ENCODE measurements at regions not wholly inside any gene's neighbourhood (a gene's known extent, or its start where the extent isn't known, plus 50 kb on each side); places are given as distances from the start of the nearest gene placed in this dataset.

DNA sequence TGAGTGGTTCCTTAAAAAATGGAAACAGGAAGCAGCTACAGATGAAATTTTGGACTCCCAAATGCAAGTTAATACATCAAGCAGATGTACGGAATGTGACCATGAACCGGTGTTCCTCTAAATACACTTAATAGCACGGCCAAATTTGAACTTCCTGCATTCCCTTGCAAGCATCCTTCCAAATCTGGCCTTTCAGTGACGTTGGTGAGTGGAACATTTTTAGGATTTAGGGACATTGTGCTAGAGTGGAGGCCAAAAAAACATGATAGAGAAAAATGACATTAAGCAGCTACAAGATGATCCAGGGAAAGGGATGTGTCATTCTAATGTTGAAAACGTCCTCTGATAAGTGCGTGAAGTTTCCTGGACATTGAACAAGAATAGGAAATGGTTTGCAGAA, 62.1 kb downstream of the CTAGE1 start:
- no peaks in the 10 kb centered on the region for H3K9me3 ChIP-seq (ENCODE audit: control insufficient read depth in 1 of 2, low read length in 2 of 2)
- no peaks in the 10 kb centered on the region for H3K27me3 ChIP-seq (ENCODE audit: control insufficient read depth in 1 of 2, insufficient read depth in 2 of 2, low read length in 2 of 2)
- no peak overlapping the region for H3K27ac ChIP-seq (ENCODE audit: low read depth, low read length)
- H3K4me1 ChIP-seq (ENCODE audit: control insufficient read depth in 1 of 2, insufficient read depth in 2 of 2, low read length in 2 of 2): no peaks in the 10 kb centered on the region
- H3K4me3 ChIP-seq (ENCODE audit: low read depth in 1 of 2, low read length in 2 of 2): no peak overlapping the region
- no peak overlapping the region for H3K9ac ChIP-seq (ENCODE audit: low read depth in 1 of 2, low read length in 2 of 2)
- no peaks in the 10 kb centered on the region for H3K36me3 ChIP-seq (ENCODE audit: control insufficient read depth in 1 of 2, insufficient read depth in 2 of 2, low read length in 2 of 2)

DNA sequence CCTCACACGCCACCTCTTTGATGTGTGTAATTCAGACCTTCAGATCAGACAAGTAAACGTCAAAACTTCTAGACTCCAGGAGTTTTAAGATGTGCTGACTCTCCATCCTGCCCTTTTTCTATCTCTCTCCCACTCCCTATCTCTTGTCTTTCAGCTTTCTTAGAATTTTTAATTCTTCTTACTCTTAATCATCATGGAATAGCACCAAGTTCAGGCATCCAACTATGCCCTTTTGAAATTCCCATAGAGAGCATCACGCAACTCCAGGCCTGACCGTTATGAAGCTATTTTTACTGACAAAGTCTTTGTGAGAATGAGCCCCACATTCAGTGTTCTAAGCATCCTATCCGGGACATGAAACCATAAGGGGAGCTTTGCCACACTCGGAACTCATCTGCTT, 62.6 kb downstream of the CTAGE1 start:
- no peak overlapping the region for H3K9ac ChIP-seq (ENCODE audit: low read depth in 1 of 2, low read length in 2 of 2)
- H3K36me3 ChIP-seq (ENCODE audit: control insufficient read depth in 1 of 2, insufficient read depth in 2 of 2, low read length in 2 of 2): no peaks in the 10 kb centered on the region
- H3K27me3 ChIP-seq (ENCODE audit: control insufficient read depth in 1 of 2, insufficient read depth in 2 of 2, low read length in 2 of 2): peaks cover 0 to under 1% of the 10 kb centered on the region in 2 donors
- no peaks in the 10 kb centered on the region for H3K4me1 ChIP-seq (ENCODE audit: control insufficient read depth in 1 of 2, insufficient read depth in 2 of 2, low read length in 2 of 2)
- no peak overlapping the region for H3K4me3 ChIP-seq (ENCODE audit: low read depth in 1 of 2, low read length in 2 of 2)
- H3K27ac ChIP-seq (ENCODE audit: low read depth, low read length): no peak overlapping the region
- no peaks in the 10 kb centered on the region for H3K9me3 ChIP-seq (ENCODE audit: control insufficient read depth in 1 of 2, low read length in 2 of 2)

DNA sequence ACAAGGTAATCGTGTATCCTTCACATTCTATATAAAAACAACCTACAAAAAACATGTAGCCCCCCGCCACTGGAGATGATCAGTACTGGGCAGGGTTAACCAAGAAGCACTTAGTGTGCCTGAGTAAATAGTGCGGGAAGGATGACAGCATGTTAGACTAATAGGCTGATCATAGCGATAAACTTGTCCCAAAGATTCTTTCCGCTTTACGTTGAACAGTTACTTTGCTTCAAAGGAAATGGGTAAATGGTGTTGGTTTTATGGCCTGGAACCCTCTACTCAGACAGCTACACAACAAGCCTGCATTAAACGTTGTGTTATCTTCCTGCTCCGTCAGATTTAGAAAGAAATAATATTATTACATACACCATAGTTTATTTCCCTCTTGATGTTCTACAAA, 67.7 kb downstream of the CTAGE1 start:
- no peaks in the 10 kb centered on the region for H3K9me3 ChIP-seq (ENCODE audit: control insufficient read depth in 1 of 2, low read length in 2 of 2)
- no peak overlapping the region for H3K4me3 ChIP-seq (ENCODE audit: low read depth in 1 of 2, low read length in 2 of 2)
- peaks cover 24 to 26% of the 10 kb centered on the region in 2 donors for H3K4me1 ChIP-seq (ENCODE audit: control insufficient read depth in 1 of 2, insufficient read depth in 2 of 2, low read length in 2 of 2)
- H3K9ac ChIP-seq (ENCODE audit: low read depth in 1 of 2, low read length in 2 of 2): no peak overlapping the region
- H3K36me3 ChIP-seq (ENCODE audit: control insufficient read depth in 1 of 2, insufficient read depth in 2 of 2, low read length in 2 of 2): no peaks in the 10 kb centered on the region
- peaks cover 8 to 11% of the 10 kb centered on the region in 2 donors for H3K27me3 ChIP-seq (ENCODE audit: control insufficient read depth in 1 of 2, insufficient read depth in 2 of 2, low read length in 2 of 2)
- no peak overlapping the region for H3K27ac ChIP-seq (ENCODE audit: low read depth, low read length)

DNA sequence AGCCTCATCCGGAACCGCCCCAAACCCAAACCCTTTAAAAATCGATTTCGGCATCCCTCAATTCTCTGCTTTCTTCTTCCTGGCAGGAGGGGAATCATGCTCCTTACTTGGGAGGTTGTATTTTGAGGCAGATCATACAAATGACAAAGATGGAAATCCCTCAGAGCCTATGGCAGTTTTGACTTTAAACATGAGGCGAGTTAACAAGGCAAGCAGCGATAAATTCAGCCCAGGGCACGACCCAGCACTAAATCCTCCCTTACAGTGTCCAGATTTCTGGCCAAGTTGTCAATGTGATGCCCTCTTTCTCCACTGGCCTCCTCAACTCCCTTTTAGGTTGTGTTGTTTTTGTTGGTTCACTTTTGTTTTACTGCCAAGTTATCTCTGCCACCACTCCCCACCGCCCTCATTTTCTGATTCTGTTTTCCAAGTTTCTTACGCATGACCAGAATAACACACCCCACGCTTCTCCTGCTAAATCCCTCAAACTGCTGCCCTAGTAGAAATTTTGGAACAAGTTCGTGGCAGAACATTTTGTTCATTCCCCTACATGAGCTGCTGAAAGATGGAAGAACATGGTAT, 68.3 kb downstream of the CTAGE1 start:
- Histone ChIP-seq H3K9ac (ENCODE audit: low read depth in 1 of 2, low read length in 2 of 2) (peak overlapping the region; percentile 64 to 70), H3K4me3 (ENCODE audit: low read depth in 1 of 2, low read length in 2 of 2) (peak overlapping the region; percentile 71 to 75)

DNA sequence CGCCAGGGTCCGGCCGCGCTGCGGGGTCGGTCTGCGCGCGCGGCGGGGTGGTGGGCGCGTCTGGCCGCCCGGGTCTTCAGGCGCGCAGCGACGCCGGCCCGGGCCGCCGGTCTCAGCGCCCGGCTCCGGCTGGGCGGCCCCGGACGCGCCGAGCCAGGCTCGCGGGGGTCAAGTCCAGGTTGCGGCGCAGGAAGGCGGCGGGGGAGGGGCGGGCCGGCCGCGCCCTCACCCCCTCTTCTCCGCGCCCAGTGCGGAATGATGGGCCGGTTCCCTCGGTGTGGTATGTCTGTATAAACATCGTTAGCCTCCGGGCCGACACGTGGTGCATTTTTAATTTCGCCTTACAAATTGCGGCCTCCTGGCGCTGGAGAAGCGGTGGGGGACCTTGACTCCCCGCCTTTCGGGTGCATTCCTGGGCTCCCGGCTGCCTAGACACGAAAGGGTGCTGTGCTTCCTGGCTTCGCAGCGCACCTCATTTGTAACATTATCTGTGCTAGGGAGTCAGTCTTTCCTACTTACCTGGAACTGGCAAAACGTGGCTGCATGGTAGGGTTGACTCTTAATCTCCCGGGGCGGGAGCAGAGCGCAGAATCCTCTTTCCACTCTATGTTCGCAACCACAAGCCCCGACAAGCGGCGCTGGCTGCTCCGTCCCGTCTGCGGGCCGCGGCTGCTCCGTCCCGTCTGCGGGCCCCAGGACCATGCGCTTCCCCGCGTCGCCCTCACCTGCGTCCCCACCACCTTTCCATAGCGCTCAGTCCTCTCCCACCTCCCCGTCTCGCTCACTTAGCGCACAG, 69.0 kb downstream of the CTAGE1 start:
- Histone ChIP-seq H3K4me3 (ENCODE audit: low read depth in 1 of 2, low read length in 2 of 2) (peak overlapping the region; percentile 71 to 75), H3K9me3 (ENCODE audit: control insufficient read depth in 1 of 2, low read length in 2 of 2) (no peaks in the 10 kb centered on the region), H3K9ac (ENCODE audit: low read depth in 1 of 2, low read length in 2 of 2) (peak overlapping the region; percentile 70 to 76), H3K27me3 (ENCODE audit: control insufficient read depth in 1 of 2, insufficient read depth in 2 of 2, low read length in 2 of 2) (peaks cover 8 to 11% of the 10 kb centered on the region in 2 donors), H3K4me1 (ENCODE audit: control insufficient read depth in 1 of 2, insufficient read depth in 2 of 2, low read length in 2 of 2) (peaks cover 29 to 33% of the 10 kb centered on the region in 2 donors), H3K36me3 (ENCODE audit: control insufficient read depth in 1 of 2, insufficient read depth in 2 of 2, low read length in 2 of 2) (no peaks in the 10 kb centered on the region), H3K27ac (ENCODE audit: low read depth, low read length) (peak overlapping the region; percentile 73)

More for the DNA sequence above, 68.3 kb downstream of the CTAGE1 start:
- Histone ChIP-seq H3K27ac (ENCODE audit: low read depth, low read length) (no peak overlapping the region), H3K27me3 (ENCODE audit: control insufficient read depth in 1 of 2, insufficient read depth in 2 of 2, low read length in 2 of 2) (peaks cover 8 to 11% of the 10 kb centered on the region in 2 donors), H3K36me3 (ENCODE audit: control insufficient read depth in 1 of 2, insufficient read depth in 2 of 2, low read length in 2 of 2) (no peaks in the 10 kb centered on the region), H3K4me1 (ENCODE audit: control insufficient read depth in 1 of 2, insufficient read depth in 2 of 2, low read length in 2 of 2) (peaks cover 29 to 30% of the 10 kb centered on the region in 2 donors), H3K9me3 (ENCODE audit: control insufficient read depth in 1 of 2, low read length in 2 of 2) (no peaks in the 10 kb centered on the region)

DNA sequence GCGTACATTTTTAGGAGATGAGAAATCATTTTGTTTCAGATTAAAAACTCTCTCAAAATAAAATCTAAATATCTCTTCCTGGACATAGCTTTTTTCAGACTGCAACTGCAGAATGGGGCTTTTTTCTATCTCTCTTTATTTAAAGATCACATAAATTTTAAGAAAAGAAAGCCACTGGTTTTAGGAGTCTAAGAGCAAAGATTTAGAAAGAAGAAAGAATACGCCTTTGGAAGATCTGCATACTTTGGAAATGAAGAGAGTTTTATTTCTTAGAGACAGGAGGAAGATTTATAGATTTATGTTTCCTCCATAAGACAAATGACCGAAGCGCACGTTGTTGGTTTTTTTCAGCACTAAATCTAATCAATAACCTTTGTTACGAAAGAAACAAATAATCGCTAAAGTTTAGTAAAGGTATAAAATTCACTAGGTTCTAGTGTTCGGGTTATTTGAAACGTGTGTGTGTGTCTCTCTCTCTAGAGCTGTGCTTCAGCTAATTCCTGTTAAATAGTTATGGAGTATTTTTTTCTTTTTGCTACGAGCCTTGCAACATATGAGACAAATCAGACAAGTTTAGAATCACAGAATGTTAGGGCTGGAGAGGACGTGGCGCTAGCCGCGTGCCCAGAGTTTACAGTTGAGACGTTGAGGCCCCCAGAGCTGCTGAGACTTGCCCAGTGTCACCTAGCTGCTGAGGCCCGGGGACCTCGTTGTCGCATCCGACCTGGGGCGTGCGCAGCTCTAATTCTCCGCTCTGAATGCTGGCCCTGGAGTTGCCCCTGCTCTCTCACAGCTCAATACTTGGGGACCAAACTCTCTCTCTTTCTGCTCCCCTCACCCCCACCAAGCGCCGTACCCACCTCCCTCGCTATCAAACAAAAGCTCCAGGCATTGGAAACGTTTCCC, 69.9 kb downstream of the CTAGE1 start:
- Histone ChIP-seq H3K9me3 (ENCODE audit: control insufficient read depth in 1 of 2, low read length in 2 of 2) (no peaks in the 10 kb centered on the region), H3K27me3 (ENCODE audit: control insufficient read depth in 1 of 2, insufficient read depth in 2 of 2, low read length in 2 of 2) (peaks cover 8 to 11% of the 10 kb centered on the region in 2 donors), H3K9ac (ENCODE audit: low read depth in 1 of 2, low read length in 2 of 2) (peak overlapping the region; percentile 67 to 76), H3K36me3 (ENCODE audit: control insufficient read depth in 1 of 2, insufficient read depth in 2 of 2, low read length in 2 of 2) (no peaks in the 10 kb centered on the region), H3K4me3 (ENCODE audit: low read depth in 1 of 2, low read length in 2 of 2) (peak overlapping the region; percentile 64 to 70), H3K4me1 (ENCODE audit: control insufficient read depth in 1 of 2, insufficient read depth in 2 of 2, low read length in 2 of 2) (peaks cover 29 to 36% of the 10 kb centered on the region in 2 donors), H3K27ac (ENCODE audit: low read depth, low read length) (peak overlapping the region; percentile 73)

DNA sequence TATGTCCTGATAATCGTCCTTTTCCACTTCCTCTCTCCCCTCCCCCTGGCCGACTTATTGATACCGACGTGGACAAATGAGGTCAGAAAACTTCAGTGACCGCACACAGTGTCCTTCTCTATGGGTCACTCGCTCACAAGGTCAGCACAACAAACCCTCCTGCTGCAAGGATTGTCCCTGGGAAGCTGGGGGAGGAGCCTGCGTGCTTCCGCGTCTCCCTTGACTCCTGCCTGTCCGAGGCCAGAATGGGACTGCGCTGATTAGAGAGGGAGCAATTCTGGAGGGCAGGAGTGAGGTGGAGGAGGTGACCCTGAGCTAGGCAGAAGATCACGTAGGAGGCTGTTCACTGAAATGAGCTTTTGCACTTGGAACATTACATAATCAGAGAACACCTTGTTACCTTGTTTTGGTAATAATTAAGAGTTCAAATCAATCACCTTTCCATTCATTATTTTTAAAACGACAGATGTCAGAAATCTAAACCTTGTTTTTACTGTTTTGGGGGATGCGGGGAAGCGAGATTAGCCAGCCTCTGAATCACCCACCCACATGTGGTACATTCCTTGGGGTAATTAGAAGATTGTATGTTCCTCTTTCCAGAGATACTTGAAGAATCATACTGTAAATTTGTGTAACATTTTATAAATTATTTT, 70.6 kb downstream of the CTAGE1 start:
- peak overlapping the region; percentile 65 for H3K27ac ChIP-seq (ENCODE audit: low read depth, low read length)
- no peaks in the 10 kb centered on the region for H3K36me3 ChIP-seq (ENCODE audit: control insufficient read depth in 1 of 2, insufficient read depth in 2 of 2, low read length in 2 of 2)
- H3K27me3 ChIP-seq (ENCODE audit: control insufficient read depth in 1 of 2, insufficient read depth in 2 of 2, low read length in 2 of 2): peaks cover 8 to 11% of the 10 kb centered on the region in 2 donors
- no peaks in the 10 kb centered on the region for H3K9me3 ChIP-seq (ENCODE audit: control insufficient read depth in 1 of 2, low read length in 2 of 2)
- peak overlapping the region; percentile 64 to 70 for H3K4me3 ChIP-seq (ENCODE audit: low read depth in 1 of 2, low read length in 2 of 2)
- H3K9ac ChIP-seq (ENCODE audit: low read depth in 1 of 2, low read length in 2 of 2): peak overlapping the region; percentile 67 to 76
- H3K4me1 ChIP-seq (ENCODE audit: control insufficient read depth in 1 of 2, insufficient read depth in 2 of 2, low read length in 2 of 2): peaks cover 29 to 42% of the 10 kb centered on the region in 2 donors

DNA sequence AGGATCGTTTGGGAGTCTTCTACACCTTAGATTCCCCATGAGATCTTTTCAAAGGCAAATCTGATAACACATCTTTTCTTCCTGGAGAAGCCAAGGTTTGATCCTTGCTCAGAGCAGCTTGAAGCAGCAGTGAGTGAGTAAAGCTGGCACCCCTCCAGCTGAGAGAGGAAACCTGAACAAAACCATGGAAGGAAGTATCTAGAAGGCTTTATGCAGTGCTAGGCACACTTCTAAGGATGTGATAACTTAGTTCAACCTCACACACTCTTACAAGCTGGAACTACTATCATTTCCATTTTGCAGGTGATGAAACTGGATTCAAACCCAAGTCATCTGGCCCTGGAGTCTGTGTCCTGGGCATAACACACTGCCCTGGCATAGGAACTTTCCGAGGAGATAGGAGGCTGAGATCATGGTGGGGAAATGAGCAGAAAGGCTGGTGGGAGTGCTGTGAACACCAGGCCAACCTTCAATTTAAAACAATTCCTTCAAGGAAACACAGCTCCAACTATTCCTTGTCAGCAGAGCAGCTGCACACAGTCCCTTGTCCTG, 71.2 kb downstream of the CTAGE1 start:
- Histone ChIP-seq H3K27ac (ENCODE audit: low read depth, low read length) (peak overlapping the region; percentile 65), H3K9ac (ENCODE audit: low read depth in 1 of 2, low read length in 2 of 2) (peak overlapping the region; percentile 67 to 76), H3K36me3 (ENCODE audit: control insufficient read depth in 1 of 2, insufficient read depth in 2 of 2, low read length in 2 of 2) (no peaks in the 10 kb centered on the region), H3K9me3 (ENCODE audit: control insufficient read depth in 1 of 2, low read length in 2 of 2) (no peaks in the 10 kb centered on the region), H3K27me3 (ENCODE audit: control insufficient read depth in 1 of 2, insufficient read depth in 2 of 2, low read length in 2 of 2) (peaks cover 8 to 11% of the 10 kb centered on the region in 2 donors), H3K4me1 (ENCODE audit: control insufficient read depth in 1 of 2, insufficient read depth in 2 of 2, low read length in 2 of 2) (peaks cover 29 to 46% of the 10 kb centered on the region in 2 donors), H3K4me3 (ENCODE audit: low read depth in 1 of 2, low read length in 2 of 2) (peak overlapping the region; percentile 64 to 70)

DNA sequence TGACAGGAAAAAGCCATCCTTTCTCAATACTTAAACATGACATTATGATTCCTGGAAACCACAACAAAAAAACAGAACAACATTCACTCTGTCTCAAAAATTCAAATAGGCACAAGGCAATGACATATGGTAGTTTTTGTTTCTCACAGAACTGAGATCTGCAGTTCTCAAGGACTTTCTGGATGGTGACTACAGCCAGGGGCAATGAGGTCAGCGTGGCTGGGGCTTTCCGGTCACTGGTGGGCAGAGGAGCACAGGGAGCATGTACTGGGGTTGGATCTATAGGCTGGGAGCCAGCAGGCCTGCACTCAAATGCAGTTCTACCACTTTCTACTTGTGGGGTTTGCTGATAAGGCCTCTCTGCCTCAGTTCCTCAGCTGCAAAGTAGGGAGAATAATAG, 72.0 kb downstream of the CTAGE1 start:
- no peak overlapping the region for H3K4me3 ChIP-seq (ENCODE audit: low read depth in 1 of 2, low read length in 2 of 2)
- no peak overlapping the region for H3K27ac ChIP-seq (ENCODE audit: low read depth, low read length)
- H3K36me3 ChIP-seq (ENCODE audit: control insufficient read depth in 1 of 2, insufficient read depth in 2 of 2, low read length in 2 of 2): no peaks in the 10 kb centered on the region
- H3K9me3 ChIP-seq (ENCODE audit: control insufficient read depth in 1 of 2, low read length in 2 of 2): no peaks in the 10 kb centered on the region
- peaks cover 29 to 49% of the 10 kb centered on the region in 2 donors for H3K4me1 ChIP-seq (ENCODE audit: control insufficient read depth in 1 of 2, insufficient read depth in 2 of 2, low read length in 2 of 2)
- H3K9ac ChIP-seq (ENCODE audit: low read depth in 1 of 2, low read length in 2 of 2): no peak overlapping the region
- peaks cover 8 to 11% of the 10 kb centered on the region in 2 donors for H3K27me3 ChIP-seq (ENCODE audit: control insufficient read depth in 1 of 2, insufficient read depth in 2 of 2, low read length in 2 of 2)

Data from duodenal mucosa (tissue), 2 donors.